ENCODE measurements at regions not wholly inside any gene's neighbourhood (a gene's known extent, or its start where the extent isn't known, plus 50 kb on each side); places are given as distances from the start of the nearest gene placed in this dataset.

DNA sequence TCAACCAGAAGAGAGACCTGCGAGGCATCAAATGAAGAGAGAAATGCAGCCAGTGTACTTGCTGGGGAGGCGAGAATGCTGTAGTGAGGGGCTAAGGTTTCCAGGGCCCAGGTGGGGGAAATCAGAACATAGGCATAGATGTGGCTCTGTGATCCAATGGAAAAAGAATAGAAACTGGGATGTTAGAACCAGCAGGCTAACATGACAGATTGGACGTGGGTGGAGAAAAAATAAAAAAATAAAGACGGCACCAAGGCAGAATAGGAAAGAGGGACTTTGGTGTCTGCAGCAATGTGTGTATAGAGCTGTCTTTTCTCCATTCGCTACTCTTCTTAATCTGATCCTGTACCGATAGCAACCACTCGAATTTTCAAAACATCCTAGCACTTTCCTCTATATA lies 381.0 kb upstream of the NBEA start:
- no peak for DNase-seq (ENCODE audit: low spot score)

DNA sequence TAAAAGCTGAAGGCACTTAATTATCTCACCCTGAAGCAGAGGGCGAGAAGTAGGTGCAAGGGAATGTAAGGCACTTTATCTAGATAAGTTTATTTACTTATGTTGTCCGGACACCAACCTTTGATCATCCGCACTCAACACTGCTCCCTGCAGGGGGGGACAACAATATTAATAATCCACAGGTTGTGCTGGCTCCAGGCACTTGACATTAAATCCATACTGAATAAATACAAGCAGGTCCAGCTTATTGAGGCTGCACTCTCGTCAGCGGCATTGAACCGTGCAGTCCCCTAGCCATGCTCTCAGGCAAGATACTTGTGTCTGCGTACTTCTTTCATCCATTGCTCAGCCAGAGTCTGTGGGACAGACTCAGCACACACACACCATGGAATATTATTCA lies 374.5 kb upstream of the NBEA start:
- DNase-seq (ENCODE audit: low spot score) = no peak

- no peak for DNase-seq (ENCODE audit: low spot score)
These were observed 371.2 kb upstream of the NBEA start for GRCh38 chr13:34570698-34571353.

DNA sequence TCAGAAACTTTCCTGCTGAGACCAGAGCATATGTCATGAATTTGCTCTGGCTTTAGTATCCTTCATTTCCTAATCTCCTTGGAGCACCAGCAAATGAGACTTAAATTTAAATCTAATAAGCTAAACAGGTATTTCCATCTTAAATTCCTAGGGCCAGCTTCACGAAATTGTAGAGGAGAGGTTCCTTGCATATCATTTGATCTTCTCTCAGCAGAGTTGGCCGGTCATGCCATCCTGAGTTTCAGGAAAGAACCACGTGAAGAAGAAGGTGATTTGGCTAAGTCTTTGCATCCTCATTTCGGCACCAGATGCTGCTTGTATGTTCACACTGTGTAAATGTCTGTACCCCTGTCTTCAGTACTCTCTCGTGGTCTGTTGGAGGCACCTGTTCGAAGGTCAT lies 370.4 kb upstream of the NBEA start:
- DNase-seq (ENCODE audit: low spot score) = no peak

- no peak for DNase-seq (ENCODE audit: low spot score)
These were observed 365.0 kb upstream of the NBEA start for GRCh38 chr13:34577051-34577450.

DNA sequence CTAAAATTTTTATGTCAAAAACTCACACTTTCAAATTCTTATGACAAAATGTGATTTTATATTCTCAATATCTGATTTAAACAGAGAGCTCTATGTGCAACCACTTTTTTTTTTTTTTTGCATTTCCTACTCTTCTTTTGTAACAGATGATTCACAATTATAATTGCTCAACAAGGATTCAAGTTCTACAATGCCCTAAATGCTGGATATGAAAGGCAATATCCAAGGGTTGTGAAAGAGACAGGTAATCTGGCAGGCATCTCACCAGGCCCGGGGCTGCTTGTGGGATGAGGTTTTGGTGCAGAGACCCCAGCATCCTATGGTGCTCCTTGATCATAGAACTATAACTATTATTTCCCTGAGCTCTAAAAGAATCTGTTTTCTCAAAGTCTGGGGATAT lies 363.6 kb upstream of the NBEA start:
- no peak for DNase-seq (ENCODE audit: low spot score)

DNA sequence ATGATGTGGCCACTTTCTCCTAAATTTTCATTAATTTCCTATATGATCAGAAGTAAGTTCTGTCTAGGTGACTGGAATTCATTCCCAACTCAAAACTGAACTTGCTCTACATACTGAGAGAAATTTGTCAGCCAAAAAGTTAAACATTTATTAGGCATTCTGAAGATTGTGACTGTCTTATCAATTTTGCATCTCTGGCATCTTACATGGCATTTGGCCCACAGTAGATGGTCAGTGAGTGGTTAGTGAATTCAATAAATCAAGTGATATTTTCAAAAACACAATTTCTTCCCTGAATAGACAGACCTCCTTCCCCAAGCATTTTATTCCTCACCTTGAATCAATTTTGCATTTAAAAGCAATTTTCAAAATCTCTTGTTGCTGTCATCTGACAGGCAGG lies 363.2 kb upstream of the NBEA start:
- DNase-seq (ENCODE audit: low spot score) = no peak

- DNase-seq (ENCODE audit: low spot score) = no peak
These were observed 358.9 kb upstream of the NBEA start for GRCh38 chr13:34583181-34583580.

- no peak for DNase-seq (ENCODE audit: low spot score)
These were observed 354.5 kb upstream of the NBEA start for GRCh38 chr13:34587576-34587975.

- DNase-seq (ENCODE audit: low spot score) = no peak
These were observed 353.7 kb upstream of the NBEA start for GRCh38 chr13:34588362-34588761.

- DNase-seq (ENCODE audit: low spot score) = no peak
These were observed 352.5 kb upstream of the NBEA start for GRCh38 chr13:34589581-34589980.

DNA sequence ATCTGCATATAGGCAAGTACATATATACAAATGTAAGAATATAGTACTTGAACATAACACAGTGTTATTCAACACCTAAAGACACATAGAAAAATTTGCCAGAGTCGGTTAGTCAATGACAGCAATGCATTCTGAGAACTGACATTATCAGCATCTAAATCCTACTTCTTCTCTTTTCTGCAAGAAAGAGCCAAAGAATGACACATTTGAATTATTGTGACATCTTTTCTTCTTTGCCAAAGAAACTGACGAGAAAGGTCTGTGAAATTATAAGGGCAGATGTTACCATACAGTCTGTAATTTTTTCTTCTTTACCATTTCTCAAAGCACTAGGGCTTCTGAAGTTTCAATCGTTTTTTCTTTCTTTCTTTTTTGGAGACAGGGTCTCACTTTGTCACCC lies 350.9 kb upstream of the NBEA start:
- no peak for DNase-seq (ENCODE audit: low spot score)

- no peak for DNase-seq (ENCODE audit: low spot score)
These were observed 350.1 kb upstream of the NBEA start for GRCh38 chr13:34591900-34592529.

DNA sequence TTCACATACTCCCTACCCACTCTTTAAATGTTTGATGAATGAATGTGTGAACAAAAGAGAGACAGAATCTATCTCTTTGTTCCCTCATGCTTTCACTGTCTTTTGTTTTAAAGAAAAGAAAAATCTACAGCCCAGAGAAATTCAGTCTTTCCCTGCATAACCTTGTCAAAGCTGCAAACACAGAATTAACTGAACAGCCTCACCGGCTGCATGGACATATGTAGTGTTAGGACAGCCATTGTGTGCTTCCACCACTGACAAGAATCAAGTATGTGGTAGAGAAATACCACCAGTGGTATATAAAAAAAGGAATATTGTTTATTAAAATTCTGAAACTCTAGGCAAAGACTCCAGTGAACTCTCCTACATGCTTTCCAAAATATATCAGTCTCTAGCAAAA lies 348.4 kb upstream of the NBEA start:
- no peak for DNase-seq (ENCODE audit: low spot score)

GRCh38 chr13:34594507-34594906 lies 347.6 kb upstream of the NBEA start:
- DNase-seq (ENCODE audit: low spot score) = no peak

DNA sequence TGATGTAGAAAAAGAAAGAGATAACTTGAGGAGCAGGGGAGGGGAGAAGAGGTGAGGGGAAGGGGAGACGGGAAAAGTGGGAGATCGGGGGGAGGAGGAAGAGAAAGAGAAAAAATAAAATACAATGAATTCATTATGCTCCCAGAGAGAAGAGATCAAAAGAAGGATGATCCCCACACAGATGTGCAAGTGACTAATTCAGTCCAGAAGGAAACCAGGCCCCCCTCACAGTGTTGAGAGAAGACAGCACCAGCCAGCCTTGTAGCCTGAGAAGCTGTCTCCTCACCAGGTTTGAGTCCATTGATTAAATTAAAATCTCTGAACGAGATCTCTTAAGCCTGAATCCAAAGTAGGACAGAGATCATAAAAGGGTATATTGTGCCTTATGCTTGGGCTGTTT lies 333.7 kb upstream of the NBEA start:
- DNase-seq (ENCODE audit: low spot score) = no peak

GRCh38 chr13:34611671-34612070 lies 330.4 kb upstream of the NBEA start:
- no peak for DNase-seq (ENCODE audit: low spot score)

DNA sequence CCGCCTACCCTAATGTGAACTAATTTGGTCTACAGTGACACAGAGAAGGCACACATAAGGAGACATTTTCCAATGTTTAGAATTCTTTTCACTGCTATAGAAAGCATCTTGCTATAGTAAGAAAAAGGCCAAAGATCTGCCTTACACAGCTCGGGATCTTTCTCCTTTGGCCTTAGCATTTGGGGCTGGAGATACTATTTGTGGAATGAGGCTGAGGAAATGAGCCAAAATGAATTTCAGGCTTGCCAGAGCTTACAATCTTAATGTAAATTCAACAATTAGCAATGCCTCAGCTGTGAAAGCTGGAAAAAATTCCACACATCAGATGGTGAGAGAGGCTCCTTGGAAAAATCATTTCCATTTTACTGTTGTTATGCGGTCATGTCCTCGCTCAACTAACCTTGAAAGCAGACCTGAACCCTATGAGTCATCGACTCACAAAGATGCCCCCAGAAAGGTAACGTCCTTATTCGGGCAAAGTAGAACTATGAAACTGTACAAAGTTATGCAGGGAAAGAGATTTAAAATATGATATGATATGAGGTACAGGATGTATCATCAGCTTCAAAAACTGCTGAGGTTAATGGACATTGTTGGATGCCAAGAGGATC lies 324.5 kb upstream of the NBEA start:
- DNase-seq (ENCODE audit: low spot score) = no peak

GRCh38 chr13:34618654-34619053 lies 323.4 kb upstream of the NBEA start:
- DNase-seq (ENCODE audit: low spot score) = no peak

- DNase-seq (ENCODE audit: low spot score) = no peak
These were observed 322.7 kb upstream of the NBEA start for GRCh38 chr13:34619326-34619725.

DNA sequence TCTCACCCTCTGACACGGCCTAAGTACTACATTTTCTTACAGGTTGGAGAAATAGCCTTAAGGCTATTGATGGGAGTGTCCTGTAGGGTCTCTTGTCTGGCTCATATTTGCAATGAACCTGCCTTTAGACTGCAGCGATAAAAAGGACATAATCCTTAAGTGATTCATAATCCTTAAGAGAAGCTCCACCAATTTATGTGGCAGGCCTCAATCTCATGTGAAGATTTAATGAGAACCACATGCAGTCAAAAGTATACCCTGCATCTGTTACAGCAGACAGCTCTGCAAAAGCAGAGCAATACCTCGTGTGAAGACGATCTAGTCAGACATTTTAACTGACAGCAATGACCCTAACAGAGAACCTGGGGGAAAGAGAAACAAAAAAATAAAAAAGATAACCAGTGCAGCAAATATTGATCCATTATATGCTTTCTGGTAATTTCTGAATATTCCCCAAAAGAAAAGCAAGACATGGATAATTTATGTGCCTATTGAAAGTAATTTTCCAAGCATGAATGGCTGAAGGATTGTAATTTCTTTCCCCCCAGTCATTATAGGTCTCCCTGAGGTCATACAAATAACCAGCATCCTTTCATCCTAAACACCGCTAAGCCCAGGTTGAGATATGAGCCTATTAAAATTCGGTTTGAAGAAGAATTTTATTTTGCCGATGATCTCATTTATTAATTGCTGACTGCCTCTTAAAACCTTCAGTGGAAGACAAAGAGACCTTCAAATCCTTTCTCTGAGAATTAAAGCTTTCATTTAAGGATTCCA lies 321.8 kb upstream of the NBEA start:
- no peak for DNase-seq (ENCODE audit: low spot score)

DNA sequence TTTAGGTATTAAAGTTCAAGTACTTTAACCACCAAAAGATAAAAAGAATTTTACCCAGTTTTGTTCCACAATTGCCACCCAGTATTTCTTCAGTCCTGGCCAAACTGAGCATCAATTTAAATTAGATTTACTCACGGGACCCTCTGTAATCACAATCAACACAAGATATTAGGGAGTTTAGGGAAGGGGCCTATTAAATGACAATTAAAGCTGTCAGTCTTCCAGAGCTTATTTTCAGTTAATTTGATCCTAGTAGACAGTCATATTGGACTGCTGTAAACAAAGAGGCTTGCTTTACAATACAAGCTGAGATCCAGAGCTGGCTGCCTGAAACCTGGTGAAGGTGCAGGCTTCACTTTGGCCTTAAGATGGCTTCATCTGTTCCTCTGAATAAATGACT lies 321.2 kb upstream of the NBEA start:
- no peak for DNase-seq (ENCODE audit: low spot score)

GRCh38 chr13:34623331-34623730 lies 318.7 kb upstream of the NBEA start:
- DNase-seq (ENCODE audit: low spot score) = no peak
